IPS-NIHi7 (cell line): ENCODE measurements at regions not wholly inside any gene's neighbourhood (a gene's known extent, or its start where the extent isn't known, plus 50 kb on each side); places are given as distances from the start of the nearest gene placed in this dataset.
A peak's percentile ranks its signal among the peaks of the same experiment; 100 is the strongest.
"Not testable (repeated sequence)": the region's sequence is repeated elsewhere in the genome, so short reads cannot be mapped to it uniquely, and the experiment has no call there.

Experiments
- DNase-seq: peaks from one replicate; pipeline ENCODE4 v3.0.0; 2012; ENCODE audit warnings: mixed read lengths; ENCODE audit errors: extremely low spot score

- DNase-seq: no peak
These were observed 243.6 kb upstream of the PRSS58 start for GRCh38 chr7:142501434-142501833.

- DNase-seq: no peak
These were observed 242.5 kb upstream of the PRSS58 start for GRCh38 chr7:142500366-142500765.

GRCh38 chr7:142499635-142500034 is 241.8 kb upstream of the PRSS58 start:
- DNase-seq: no peak

DNA sequence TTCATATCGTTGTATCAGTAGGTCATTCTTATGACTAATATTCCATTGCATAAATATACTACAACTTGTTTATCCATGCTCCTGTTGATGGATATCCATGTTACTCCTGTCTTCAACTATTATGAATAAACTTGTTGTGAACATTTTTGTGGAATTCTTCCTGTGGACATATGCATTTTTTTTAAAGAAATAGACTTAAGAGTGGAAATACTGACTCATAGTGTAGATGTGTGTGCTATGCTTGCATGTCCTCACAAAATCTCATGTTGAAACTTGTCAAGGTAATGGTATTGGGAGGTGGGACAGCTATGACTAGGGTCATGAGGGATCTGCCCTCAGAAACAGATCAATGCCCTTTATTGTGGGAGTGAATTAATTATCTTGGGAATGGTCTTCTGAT is 240.5 kb upstream of the PRSS58 start:
- no peak for DNase-seq

GRCh38 chr7:142496545-142496991 is 238.7 kb upstream of the PRSS58 start:
- peak; percentile 45 for DNase-seq

- not testable (repeated sequence) for DNase-seq
These were observed 238.0 kb upstream of the PRSS58 start for GRCh38 chr7:142495879-142496278.

DNA sequence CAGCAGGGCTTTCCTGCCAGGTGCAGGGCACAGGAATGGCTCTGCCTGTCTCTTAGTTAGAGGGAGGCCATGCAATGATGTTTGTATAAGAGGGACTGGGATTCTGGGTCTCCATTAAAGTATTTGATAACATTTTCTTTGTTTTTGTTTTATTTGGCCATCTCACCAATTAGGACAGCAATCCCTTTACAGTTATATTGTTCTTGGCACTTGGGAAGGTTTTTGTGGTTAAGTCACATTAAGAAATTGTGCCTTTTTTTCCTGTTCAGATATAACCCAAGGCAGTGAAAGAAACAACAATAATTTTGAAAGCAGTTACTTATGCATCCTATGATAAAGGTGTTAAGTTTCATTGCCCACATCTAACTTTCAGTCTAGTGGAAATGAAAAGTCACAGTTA is 237.4 kb upstream of the PRSS58 start:
- not testable (repeated sequence) for DNase-seq

DNA sequence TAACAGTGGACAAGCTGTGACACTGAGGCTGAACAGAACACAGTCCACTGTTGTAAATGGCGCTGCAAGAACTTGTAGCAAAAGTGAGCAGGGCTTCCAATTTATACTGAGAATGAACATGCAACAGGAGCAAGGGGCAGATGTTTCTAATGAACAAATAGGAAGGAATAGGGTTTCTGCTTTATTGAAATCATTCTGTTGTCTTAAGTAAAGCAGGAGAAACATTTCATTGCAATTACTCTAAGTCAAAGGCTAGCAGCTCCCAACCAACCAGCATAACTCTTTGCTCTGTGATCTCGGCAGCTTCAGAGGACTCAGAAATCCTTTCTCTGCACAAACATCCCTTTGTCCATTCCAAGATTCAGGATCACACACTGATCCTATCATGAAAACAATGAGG is 236.2 kb upstream of the PRSS58 start:
- DNase-seq: no peak

- DNase-seq: no peak
These were observed 231.0 kb upstream of the PRSS58 start for GRCh38 chr7:142488842-142489241.

DNA sequence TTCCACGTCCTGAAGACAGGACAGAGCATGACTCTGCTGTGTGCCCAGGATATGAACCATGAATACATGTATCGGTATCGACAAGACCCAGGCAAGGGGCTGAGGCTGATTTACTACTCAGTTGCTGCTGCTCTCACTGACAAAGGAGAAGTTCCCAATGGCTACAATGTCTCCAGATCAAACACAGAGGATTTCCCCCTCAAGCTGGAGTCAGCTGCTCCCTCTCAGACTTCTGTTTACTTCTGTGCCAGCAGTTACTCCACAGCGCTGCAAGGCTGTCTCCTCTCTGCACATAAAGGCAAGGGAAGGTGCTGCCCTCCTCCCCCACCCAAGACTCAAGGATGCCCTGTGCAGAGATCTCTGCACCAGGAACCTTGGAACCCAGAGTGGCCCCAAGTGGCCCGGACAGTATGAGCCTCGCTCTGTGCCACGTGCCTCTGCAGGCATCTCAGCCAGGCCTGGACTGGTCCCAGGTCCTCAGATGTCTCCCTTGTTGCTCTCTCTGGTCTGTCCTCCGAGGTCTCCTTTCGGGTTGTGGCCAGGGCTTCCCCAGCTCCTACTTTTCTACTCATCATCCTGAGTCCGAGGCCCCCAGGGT is 230.3 kb upstream of the PRSS58 start:
- no peak for DNase-seq

GRCh38 chr7:142487565-142487964 is 229.7 kb upstream of the PRSS58 start:
- not testable (repeated sequence) for DNase-seq

DNA sequence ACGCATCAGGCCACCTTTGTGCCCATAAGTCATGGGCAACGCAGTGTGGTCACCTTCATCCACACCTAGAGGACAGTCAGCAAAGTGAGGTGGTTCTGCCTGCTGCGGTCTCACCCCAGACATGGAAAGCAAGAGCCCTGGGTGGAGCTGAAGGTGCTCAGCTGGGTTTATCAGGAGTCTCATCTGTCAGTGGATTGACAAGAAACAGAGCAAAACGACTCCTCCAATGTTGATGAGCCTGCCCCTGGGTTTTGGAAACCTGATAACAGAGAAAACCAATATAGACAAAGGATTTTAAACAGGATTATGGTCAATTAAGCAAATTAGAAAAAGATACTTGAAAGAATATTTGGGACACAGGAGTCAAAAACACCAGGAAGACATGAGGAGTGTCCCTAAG is 229.3 kb upstream of the PRSS58 start:
- no peak for DNase-seq

DNA sequence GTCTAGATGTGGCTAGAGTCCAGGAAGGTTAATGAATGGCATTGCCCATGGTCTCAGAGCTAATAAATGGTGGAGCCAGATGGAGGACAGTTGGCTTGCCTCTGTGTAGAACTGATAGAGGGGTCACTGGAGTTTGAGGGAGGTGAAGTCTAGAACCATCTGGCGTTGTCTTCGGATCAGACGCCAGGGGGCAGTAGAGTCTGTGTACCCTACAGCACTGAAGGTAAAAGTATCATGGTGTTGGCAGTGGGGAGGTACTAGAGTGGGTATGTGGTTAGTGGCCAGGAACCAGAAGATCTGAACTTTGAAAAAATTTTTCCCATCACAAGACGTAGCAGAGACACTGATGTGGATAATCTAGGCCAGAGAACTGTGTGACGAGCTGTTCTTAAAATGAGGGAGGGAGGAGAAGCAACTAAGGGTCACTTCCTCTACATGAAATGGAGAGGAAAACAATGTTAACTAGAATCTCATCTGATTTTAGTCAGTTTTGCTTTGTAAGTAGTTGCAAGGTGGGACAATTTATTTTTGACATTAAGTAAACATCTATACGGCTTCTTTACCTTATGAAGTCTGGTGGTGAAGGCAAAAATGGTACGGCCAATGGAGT is 227.9 kb upstream of the PRSS58 start:
- peak; percentile 29 for DNase-seq

DNA sequence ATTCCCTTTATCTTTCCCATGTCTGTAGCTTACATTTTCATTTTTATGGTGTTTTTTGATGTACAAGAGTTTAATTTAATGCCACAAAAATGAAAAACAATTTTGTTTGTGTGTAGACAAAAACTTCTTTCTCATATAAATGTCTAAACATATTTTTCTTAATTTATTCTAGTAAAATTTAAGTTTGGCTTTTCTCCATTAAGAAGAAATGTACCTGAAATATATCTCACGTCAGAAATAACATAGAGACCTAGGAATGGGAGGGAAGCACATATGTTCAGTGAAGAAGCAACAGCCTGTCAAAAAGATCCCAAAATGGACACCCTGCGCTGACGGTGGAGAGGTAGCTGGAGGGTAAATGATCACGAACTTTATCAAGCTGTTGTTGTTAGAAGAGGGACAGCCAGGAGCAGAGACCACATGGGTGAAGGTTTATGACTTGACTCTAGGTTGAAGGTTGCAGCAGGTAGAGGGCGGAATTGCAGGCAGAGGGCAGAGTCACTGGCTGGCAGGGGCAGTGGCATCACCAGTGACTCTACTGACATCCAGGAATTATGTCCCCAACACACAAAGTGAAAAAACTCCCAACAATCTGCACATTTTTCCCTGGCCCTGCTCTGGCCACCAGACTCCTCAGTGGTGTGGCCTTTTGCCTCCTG is 225.9 kb upstream of the PRSS58 start:
- DNase-seq: no peak

- peak; percentile 51 for DNase-seq
These were observed 225.2 kb upstream of the PRSS58 start for GRCh38 chr7:142482891-142483658.

DNA sequence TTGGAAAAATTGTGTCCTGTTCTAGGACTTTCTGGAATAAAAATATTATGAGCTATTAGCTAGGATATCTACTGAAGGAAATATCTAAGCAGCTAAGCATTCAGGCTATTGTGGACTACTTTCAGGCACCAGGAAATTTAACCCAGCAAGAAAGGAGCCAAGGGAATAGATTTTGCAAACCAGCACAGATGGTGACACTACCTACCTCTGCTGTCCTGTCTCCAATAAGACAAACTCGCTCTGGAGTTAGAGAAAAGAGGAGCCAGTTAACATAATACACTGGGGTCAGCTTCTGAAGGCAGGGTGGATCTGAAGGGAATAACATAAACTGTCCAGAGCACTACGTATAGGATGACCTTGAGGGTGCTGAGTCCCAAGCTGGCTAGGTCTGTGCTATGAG is 223.7 kb upstream of the PRSS58 start:
- peak; percentile 15 for DNase-seq

- DNase-seq: peak; percentile 30
These were observed 220.8 kb upstream of the PRSS58 start for GRCh38 chr7:142478479-142479220.

DNA sequence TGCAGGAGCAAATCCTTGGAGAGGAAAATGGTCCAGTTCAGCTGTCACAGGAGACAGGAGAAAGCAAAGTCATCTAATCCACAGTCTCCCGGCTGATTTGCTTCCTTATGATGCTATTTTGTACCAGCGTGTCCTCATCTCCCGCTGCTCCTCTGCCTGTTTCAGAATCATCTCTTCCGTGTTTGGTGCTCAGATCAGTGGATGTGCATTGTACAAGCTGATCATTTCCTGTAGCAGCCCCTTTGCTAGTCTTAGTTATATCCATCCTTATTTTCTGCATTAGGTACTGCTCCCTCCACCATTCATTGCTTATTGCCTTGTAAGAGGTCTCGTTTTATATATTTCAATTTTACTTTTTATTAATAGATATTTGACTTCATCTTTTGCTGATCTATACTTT is 219.9 kb upstream of the PRSS58 start:
- not testable (repeated sequence) for DNase-seq

- DNase-seq: no peak
These were observed 219.3 kb upstream of the PRSS58 start for GRCh38 chr7:142477079-142477651.

GRCh38 chr7:142476077-142476476 is 218.2 kb upstream of the PRSS58 start:
- no peak for DNase-seq

DNA sequence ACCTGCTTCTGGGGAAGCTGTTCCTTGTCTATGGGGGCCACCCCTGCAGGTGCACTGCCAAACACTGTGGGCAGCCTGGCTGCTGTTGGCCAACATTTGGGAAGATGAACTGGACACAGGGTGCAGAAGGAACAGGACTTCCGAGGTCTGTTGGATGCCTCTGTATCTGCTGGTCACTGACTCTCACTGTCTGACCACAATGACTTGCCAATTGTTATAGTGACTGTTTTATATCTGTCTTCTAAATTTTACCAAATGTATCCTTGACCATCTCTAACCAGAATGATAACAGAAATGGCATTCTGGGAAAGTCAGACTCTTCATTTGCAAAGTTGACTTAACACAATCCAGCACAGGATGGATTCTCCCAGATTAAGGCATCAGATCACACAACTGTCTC is 214.0 kb upstream of the PRSS58 start:
- DNase-seq: no peak

GRCh38 chr7:142470544-142470830 is 212.6 kb upstream of the PRSS58 start:
- no peak for DNase-seq
